Upper lobe of right lung (tissue), 1 donor: ENCODE measurements at regions not wholly inside any gene's neighbourhood (a gene's known extent, or its start where the extent isn't known, plus 50 kb on each side); places are given as distances from the start of the nearest gene placed in this dataset.

Experiments used
- ATAC-seq: fragments of 200-7000 bp; cut with Tn5 transposase; one replicate; pipeline ENCODE4 v1.9.1; 2020; ENCODE audit warnings: mild to moderate bottlenecking, moderate library complexity
- DNase-seq: peaks from one replicate; pipeline ENCODE4 v3.0.0-alpha.2; 2020
- H3K27ac ChIP-seq: fragments of 200-600 bp; one replicate; pipeline ENCODE4 v1.8.0; 2022
- H3K27me3 ChIP-seq: fragments of 200-600 bp; one replicate; pipeline ENCODE4 v1.8.0; 2022; ENCODE audit warnings: mild to moderate bottlenecking
- H3K36me3 ChIP-seq: fragments of 200-600 bp; one replicate; pipeline ENCODE4 v1.8.0; 2022
- H3K4me1 ChIP-seq: fragments of 200-600 bp; one replicate; pipeline ENCODE4 v1.8.0; 2022
- H3K4me3 ChIP-seq: fragments of 200-600 bp; one replicate; pipeline ENCODE4 v1.8.0; 2022; ENCODE audit warnings: mild to moderate bottlenecking
- H3K9me3 ChIP-seq: fragments of 200-600 bp; one replicate; pipeline ENCODE4 v1.8.0; 2022
- CTCF ChIP-seq: fragments of 200-600 bp; IDR thresholded peaks from one replicate; pipeline ENCODE4 v1.8.0; 2022; ENCODE audit warnings: antibody characterized with exemption
- intact Hi-C: fragments of 100-400 bp; cut with DNase I; formaldehyde crosslinking; loops from one replicate; pipeline ENCODE4 v1.11.0; 2022
- donor health status: DM: no; HTN: yes; CAD: no; lungs with severe emphysema.

- DNase-seq, result no peak
- no peaks in the 10 kb centered on the region for H3K4me1 ChIP-seq
- no peak overlapping the region for H3K4me3 ChIP-seq
- intact Hi-C loops, result no loop called here
- H3K36me3 ChIP-seq, result no peaks in the 10 kb centered on the region
- H3K27me3 ChIP-seq, result no peaks in the 10 kb centered on the region
- no peaks in the 10 kb centered on the region for H3K9me3 ChIP-seq
- TF ChIP-seq CTCF, result no peak
- no peak overlapping the region for H3K27ac ChIP-seq
- no peak for ATAC-seq
Observed at GRCh38 chr5:28415791-28416443, 1377.5 kb upstream of the CDH9 start.

GRCh38 chr5:28414619-28415018 lies 1376.2 kb upstream of the CDH9 start:
- Histone ChIP-seq H3K9me3 (no peaks in the 10 kb centered on the region), H3K27ac (no peak overlapping the region), H3K27me3 (no peaks in the 10 kb centered on the region), H3K36me3 (no peaks in the 10 kb centered on the region), H3K4me3 (no peak overlapping the region), H3K4me1 (no peaks in the 10 kb centered on the region)
- intact Hi-C loops, result no loop called here
- no peak for TF ChIP-seq CTCF
- no peak for DNase-seq
- no peak for ATAC-seq

GRCh38 chr5:28408651-28409050 lies 1370.3 kb upstream of the CDH9 start:
- H3K27me3 ChIP-seq, result no peaks in the 10 kb centered on the region
- no peak overlapping the region for H3K4me3 ChIP-seq
- H3K27ac ChIP-seq, result no peak overlapping the region
- no peak for DNase-seq
- no peaks in the 10 kb centered on the region for H3K36me3 ChIP-seq
- no peak for TF ChIP-seq CTCF
- H3K9me3 ChIP-seq, result no peaks in the 10 kb centered on the region
- H3K4me1 ChIP-seq, result no peaks in the 10 kb centered on the region
- intact Hi-C loops, result no loop called here
- no peak for ATAC-seq

GRCh38 chr5:28408186-28408585 lies 1369.8 kb upstream of the CDH9 start:
- no peak overlapping the region for H3K4me3 ChIP-seq
- peak; percentile 80 for ATAC-seq
- TF ChIP-seq CTCF, result no peak
- H3K36me3 ChIP-seq, result no peaks in the 10 kb centered on the region
- H3K4me1 ChIP-seq, result no peaks in the 10 kb centered on the region
- intact Hi-C loops, result no loop called here
- no peak overlapping the region for H3K27ac ChIP-seq
- DNase-seq, result no peak
- H3K27me3 ChIP-seq, result no peaks in the 10 kb centered on the region
- H3K9me3 ChIP-seq, result no peaks in the 10 kb centered on the region

- DNase-seq, result peak; percentile 46
- H3K36me3 ChIP-seq, result no peaks in the 10 kb centered on the region
Observed at GRCh38 chr5:28404363-28405071, 1366.1 kb upstream of the CDH9 start.

More at GRCh38 chr5:28404363-28405071, 1366.1 kb upstream of the CDH9 start:
- no peak overlapping the region for H3K4me3 ChIP-seq
- TF ChIP-seq CTCF, result no peak
- H3K27me3 ChIP-seq, result no peaks in the 10 kb centered on the region
- H3K9me3 ChIP-seq, result no peaks in the 10 kb centered on the region
- ATAC-seq, result peak; percentile 30
- no peak overlapping the region for H3K27ac ChIP-seq
- intact Hi-C loops, result no loop called here
- no peaks in the 10 kb centered on the region for H3K4me1 ChIP-seq
